ENCODE measurements at regions not wholly inside any gene's neighbourhood (a gene's known extent, or its start where the extent isn't known, plus 50 kb on each side); places are given as distances from the start of the nearest gene placed in this dataset.

DNA sequence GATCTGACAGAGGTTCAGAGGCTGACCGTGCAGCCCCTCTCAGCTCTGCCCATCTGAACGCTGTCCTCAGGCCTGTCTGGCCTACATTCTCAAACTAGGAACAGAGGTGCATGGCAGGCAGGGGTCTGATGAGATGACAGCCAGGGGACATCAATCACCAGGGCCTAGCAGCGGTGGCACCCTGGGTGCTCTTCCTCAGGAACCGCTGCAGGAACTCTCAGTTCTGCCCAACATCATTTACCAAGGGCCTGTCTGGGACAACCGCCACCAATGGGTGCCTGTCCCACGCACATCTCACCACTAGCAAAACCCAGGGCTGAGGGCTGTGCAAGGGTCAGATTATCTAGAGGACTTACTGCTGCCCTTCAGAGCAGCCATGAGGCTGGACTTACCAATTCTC, 245.7 kb downstream of the TOMM20 start:
- TF ChIP-seq EZH2 (IDR thresholded peaks at IDR 0.05; ENCODE audit: borderline replicate concordance, low read length) (no peak), CTCF (IDR thresholded peaks at IDR 0.05; ENCODE audit: low read length) (no peak)
